CD4-positive, alpha-beta T cell treated with Interferon alpha-2 for 1 hour (primary cell): ENCODE measurements at regions not wholly inside any gene's neighbourhood (a gene's known extent, or its start where the extent isn't known, plus 50 kb on each side); places are given as distances from the start of the nearest gene placed in this dataset.
"Not testable (repeated sequence)": the region's sequence is repeated elsewhere in the genome, so short reads cannot be mapped to it uniquely, and the experiment has no call there.

Experiments
- DNase-seq, 2 donors: peaks; one replicate each; pipeline ENCODE4 v3.0.0-alpha.2; 2020 to 2022

GRCh38 chr19:30066781-30067759, 125.0 kb downstream of the URI1 start:
- DNase-seq = no peak

- not testable (repeated sequence) for DNase-seq
These were observed 126.0 kb downstream of the URI1 start for GRCh38 chr19:30067956-30068506.

GRCh38 chr19:30068528-30069395, 126.7 kb downstream of the URI1 start:
- no peak for DNase-seq

- no peak for DNase-seq
These were observed 127.6 kb downstream of the URI1 start for GRCh38 chr19:30069535-30070197.

GRCh38 chr19:30070198-30070967, 128.3 kb downstream of the URI1 start:
- no peak for DNase-seq

GRCh38 chr19:30070968-30071632, 129.1 kb downstream of the URI1 start:
- no peak for DNase-seq

GRCh38 chr19:30071871-30072270, 129.8 kb downstream of the URI1 start:
- no peak for DNase-seq

- DNase-seq = no peak
These were observed 131.3 kb downstream of the URI1 start for GRCh38 chr19:30073152-30074000.

- no peak for DNase-seq
These were observed 132.1 kb downstream of the URI1 start for GRCh38 chr19:30074096-30074495.

- DNase-seq = no peak
These were observed 133.0 kb downstream of the URI1 start for GRCh38 chr19:30074741-30075715.

- DNase-seq = no peak
These were observed 134.1 kb downstream of the URI1 start for GRCh38 chr19:30076101-30076551.

- DNase-seq = no peak
These were observed 135.0 kb downstream of the URI1 start for GRCh38 chr19:30076751-30077670.

GRCh38 chr19:30077851-30078355, 135.9 kb downstream of the URI1 start:
- no peak for DNase-seq

GRCh38 chr19:30078381-30078910, 136.4 kb downstream of the URI1 start:
- no peak for DNase-seq

- DNase-seq = no peak
These were observed 137.2 kb downstream of the URI1 start for GRCh38 chr19:30079200-30079599.

GRCh38 chr19:30082168-30082567, 140.1 kb downstream of the URI1 start:
- DNase-seq = no peak

GRCh38 chr19:30082611-30083010, 140.6 kb downstream of the URI1 start:
- no peak for DNase-seq
